ENCODE measurements at regions not wholly inside any gene's neighbourhood (a gene's known extent, or its start where the extent isn't known, plus 50 kb on each side); places are given as distances from the start of the nearest gene placed in this dataset.

- no peaks in the 10 kb centered on the region for H3K27me3 Mint-ChIP-seq
- no peak overlapping the region for H3K4me3 Mint-ChIP-seq
- peaks cover 15% of the 10 kb centered on the region for H3K9me3 Mint-ChIP-seq
- H3K36me3 Mint-ChIP-seq, result peaks cover 3% of the 10 kb centered on the region
- H3K4me1 Mint-ChIP-seq (ENCODE audit: unreplicated experiment), result no peaks in the 10 kb centered on the region
- DNase-seq (ENCODE audit: extremely low spot score, unreplicated experiment), result no peak
- no peak for TF ChIP-seq CTCF (conservative IDR thresholded peaks at IDR 0.05)
- H3K27ac Mint-ChIP-seq, result no peak overlapping the region
Measured at GRCh38 chr21:19547951-19548840, 1144.6 kb upstream of the TMPRSS15 start.

GRCh38 chr21:19553919-19554615, 1150.5 kb upstream of the TMPRSS15 start:
- no peak for DNase-seq (ENCODE audit: extremely low spot score, unreplicated experiment)
- H3K36me3 Mint-ChIP-seq, result peaks cover 3% of the 10 kb centered on the region
- H3K4me1 Mint-ChIP-seq (ENCODE audit: unreplicated experiment), result no peaks in the 10 kb centered on the region
- no peak overlapping the region for H3K4me3 Mint-ChIP-seq
- no peak overlapping the region for H3K27ac Mint-ChIP-seq
- H3K27me3 Mint-ChIP-seq, result no peaks in the 10 kb centered on the region
- peaks cover 6% of the 10 kb centered on the region for H3K9me3 Mint-ChIP-seq
- TF ChIP-seq CTCF (conservative IDR thresholded peaks at IDR 0.05), result no peak

GRCh38 chr21:19557046-19557445, 1153.5 kb upstream of the TMPRSS15 start:
- no peaks in the 10 kb centered on the region for H3K27me3 Mint-ChIP-seq
- no peak overlapping the region for H3K4me3 Mint-ChIP-seq
- TF ChIP-seq CTCF (conservative IDR thresholded peaks at IDR 0.05), result no peak
- no peak overlapping the region for H3K27ac Mint-ChIP-seq
- H3K36me3 Mint-ChIP-seq, result peaks cover under 1% of the 10 kb centered on the region
- H3K4me1 Mint-ChIP-seq (ENCODE audit: unreplicated experiment), result no peaks in the 10 kb centered on the region
- no peak for DNase-seq (ENCODE audit: extremely low spot score, unreplicated experiment)
- peaks cover 1% of the 10 kb centered on the region for H3K9me3 Mint-ChIP-seq

GRCh38 chr21:19557488-19557887, 1153.9 kb upstream of the TMPRSS15 start:
- TF ChIP-seq CTCF (conservative IDR thresholded peaks at IDR 0.05), result no peak
- DNase-seq (ENCODE audit: extremely low spot score, unreplicated experiment), result no peak
- H3K27me3 Mint-ChIP-seq, result no peaks in the 10 kb centered on the region
- H3K9me3 Mint-ChIP-seq, result no peaks in the 10 kb centered on the region
- no peaks in the 10 kb centered on the region for H3K4me1 Mint-ChIP-seq (ENCODE audit: unreplicated experiment)
- H3K36me3 Mint-ChIP-seq, result no peaks in the 10 kb centered on the region
- H3K27ac Mint-ChIP-seq, result no peak overlapping the region
- no peak overlapping the region for H3K4me3 Mint-ChIP-seq

- no peak for DNase-seq (ENCODE audit: extremely low spot score, unreplicated experiment)
- Mint-ChIP-seq H3K4me3 (no peak overlapping the region), H3K9me3 (no peaks in the 10 kb centered on the region), H3K4me1 (ENCODE audit: unreplicated experiment) (no peaks in the 10 kb centered on the region), H3K27ac (no peak overlapping the region), H3K27me3 (no peaks in the 10 kb centered on the region), H3K36me3 (no peaks in the 10 kb centered on the region)
- TF ChIP-seq CTCF (conservative IDR thresholded peaks at IDR 0.05), result no peak
Measured at GRCh38 chr21:19565587-19565986, 1162.0 kb upstream of the TMPRSS15 start.
